ENCODE measurements at regions not wholly inside any gene's neighbourhood (a gene's known extent, or its start where the extent isn't known, plus 50 kb on each side); places are given as distances from the start of the nearest gene placed in this dataset.
"Not testable (repeated sequence)": the region's sequence is repeated elsewhere in the genome, so short reads cannot be mapped to it uniquely, and the experiment has no call there.

DNA sequence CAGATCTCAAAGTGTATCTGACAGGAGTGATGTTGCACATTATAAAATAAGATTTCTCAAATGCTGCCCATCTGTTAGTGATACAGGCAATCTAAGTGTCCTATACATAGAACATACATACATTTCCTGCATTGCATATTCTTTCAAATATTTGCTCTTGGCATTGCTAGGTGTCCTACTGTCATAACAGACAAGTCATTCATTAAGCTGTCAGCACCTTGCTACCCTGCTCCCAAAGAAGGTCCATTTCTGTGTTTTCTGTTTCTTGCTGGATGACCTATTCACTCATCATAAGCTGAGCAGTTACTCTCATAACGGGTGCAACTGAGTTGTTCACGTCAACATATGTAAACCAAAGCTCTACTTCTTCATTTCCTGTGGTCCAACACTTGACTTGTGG is 719.0 kb downstream of the KCNJ2 start:
- no peak for DNase-seq

DNA sequence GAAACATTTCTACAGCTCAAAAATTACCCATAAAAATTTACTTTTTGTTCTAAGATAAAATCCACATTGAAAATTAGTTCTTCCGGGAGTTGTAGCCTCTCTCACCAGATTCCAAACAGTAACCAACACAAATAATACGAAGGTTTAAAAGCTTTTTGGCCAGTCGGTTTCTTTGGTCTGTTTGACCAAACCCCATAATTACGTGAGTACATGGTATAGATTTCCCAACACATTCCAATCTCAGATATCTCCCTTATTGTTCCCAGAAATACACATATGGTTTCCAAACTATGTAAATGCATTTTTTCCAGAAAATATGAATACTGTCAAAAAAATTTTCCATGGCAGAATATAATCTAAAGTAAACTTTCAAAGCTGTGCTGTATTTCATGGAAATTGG is 722.0 kb downstream of the KCNJ2 start:
- no peak for DNase-seq

DNA sequence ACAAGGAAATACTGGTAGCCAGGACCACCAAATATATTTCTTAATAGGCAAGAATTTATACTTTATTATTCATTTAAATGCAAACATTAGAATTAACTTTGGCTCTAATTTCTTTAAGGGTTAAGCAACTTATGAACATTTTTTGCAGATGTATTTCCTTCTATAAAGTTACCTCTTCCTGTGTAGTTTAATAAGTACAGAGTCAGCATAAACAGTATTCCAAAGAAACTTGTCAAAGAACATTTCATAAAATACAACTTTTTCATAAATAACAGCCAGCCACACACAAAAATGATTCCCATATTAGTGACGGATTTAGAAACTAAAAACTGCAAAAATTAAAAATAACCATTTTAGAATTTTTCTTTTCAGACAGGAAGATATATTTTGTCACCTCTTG is 723.2 kb downstream of the KCNJ2 start:
- DNase-seq, result no peak

DNA sequence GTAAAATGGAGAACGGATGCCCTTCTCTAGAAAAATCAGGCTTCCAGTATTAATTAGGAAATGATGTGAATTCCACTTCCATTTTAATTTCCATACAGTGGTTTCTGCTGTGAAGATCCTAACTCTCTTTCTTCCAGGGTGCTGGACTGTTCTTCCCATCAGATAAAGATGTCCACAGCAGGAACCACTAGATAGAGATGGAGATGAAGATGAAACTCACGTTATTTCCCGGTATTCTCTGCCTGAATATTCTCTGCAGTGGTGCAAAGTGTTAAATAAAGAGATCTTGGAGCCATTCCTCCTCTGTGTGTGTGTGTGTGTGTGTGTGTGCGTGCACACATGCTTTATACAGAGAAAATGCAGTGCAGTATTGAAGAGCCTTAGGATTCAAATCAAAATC is 727.5 kb downstream of the KCNJ2 start:
- DNase-seq, result no peak

DNA sequence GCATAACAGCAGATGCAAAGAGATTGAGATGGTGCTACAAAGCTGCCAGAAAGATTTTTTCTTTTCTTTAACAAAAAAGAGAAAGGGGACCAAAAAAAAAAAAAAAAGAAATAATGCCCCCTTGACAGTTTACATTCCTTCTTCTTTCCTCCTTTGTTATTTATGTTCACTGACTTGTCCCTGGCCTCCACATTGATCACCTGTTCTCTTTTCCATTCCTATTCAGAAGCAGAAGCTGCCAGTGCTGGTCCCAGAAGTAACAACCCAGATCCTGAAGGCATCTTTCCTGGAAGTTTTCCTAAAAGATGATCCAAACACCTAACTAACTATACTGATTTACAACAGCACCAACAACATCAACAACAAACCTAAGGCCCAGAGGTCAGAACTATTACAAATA is 728.1 kb downstream of the KCNJ2 start:
- no peak for DNase-seq

DNA sequence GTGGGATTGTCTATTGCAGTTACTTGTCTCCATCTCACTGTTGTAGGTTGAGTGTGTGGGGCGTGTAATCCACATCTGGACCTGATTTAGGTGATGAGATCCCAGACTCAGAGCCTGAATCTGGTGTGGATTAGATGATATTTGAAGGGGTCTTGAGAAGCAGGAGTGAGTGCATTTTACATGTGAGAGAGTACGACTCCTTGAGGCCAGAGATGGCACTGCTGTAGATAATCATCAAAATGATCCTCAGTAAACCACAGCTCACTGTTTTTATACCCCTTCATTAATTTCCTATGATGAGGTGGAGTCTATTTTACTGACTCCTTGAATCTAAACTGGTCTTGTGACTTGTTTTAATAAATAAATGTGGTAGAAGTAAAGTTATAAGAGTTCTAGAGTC is 732.5 kb downstream of the KCNJ2 start:
- no peak for DNase-seq

DNA sequence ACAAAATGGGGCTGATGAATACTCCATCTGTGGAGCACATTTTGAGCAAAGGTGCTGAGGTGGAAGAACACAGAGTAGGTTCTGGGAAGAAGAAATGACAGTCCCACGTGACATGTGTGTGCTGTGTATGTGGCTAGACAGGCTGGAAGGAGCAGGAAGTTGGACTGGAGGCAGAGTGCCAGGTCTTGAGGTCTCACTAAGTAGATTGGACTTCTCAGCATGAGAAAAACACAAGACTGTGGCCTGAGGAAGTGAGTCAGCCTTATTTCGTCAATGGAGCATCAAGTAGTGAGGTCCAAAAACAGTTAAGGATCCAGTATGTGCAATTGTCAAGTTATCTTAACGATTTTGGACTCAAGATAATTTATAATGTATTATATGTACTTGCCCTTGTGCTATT is 736.5 kb downstream of the KCNJ2 start:
- DNase-seq, result no peak

DNA sequence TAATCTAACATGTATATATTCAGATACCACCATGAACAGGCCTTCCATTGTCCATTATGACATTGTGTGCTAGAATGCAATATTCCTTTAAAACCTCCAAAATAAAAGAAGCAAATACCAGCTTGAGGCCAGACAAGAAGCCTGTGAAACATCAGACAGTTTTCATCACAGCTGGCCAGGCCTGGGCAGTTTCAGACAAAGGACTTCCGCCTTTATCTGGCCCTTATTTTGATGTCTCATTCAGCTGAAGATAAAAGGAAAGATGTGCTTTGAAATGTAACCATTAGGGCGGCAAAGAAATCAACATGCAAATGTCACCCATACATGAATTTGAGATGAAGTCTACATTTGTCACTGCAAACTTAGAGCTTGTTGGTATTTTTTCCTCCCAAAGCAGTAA is 737.5 kb downstream of the KCNJ2 start:
- DNase-seq, result no peak

DNA sequence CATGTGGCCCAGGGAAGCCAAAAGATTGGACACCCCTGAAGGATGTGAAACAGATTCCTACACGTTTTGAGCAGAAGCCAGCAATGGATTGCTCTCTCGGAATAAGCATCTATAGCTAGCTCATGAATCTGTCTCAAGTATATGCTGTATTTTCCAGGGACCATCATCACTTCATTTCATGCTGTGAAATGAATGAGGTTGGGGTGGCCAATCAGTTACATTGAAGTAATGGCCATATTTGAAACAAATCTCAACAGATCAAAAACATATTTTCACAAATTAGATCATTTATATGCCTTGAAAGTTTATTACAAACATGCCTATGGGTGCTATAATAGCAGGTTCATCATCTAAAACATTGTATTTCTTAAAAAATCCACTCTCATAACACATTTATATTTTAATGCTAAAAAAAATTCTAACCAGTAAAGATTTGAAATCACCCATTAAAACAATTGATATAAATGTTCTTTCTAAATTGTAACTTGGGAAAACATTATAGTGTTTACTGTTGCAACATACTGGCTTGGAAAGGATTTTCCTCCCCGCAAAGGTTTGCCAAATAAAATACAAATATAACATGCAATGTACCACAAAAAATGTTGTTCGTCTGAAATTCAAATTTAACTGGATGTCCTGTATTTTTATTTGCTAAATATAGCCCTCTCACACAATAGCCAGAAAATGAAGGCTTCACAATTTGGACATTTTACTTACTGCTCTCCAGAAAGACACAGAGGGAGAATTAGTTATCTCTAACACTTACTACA is 743.6 kb downstream of the KCNJ2 start:
- DNase-seq, result no peak

DNA sequence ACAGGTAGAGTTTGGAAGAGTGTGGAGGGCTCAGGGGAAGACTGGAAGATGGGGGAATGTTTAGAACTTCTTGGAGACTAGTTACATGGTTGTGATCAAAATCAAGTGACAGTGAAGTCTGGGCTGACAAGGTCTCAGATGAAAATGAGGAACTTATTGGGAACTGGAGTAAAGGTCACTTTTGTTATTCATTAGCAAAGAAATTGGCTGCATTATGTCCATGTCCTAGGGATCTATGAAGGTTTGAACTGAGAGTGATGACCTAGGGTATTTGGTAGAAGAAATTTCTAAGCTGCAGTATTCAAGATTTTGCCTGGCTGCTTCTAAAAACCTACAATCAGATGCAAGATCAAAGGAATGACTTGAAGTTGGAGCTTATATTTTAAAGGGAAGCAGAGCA is 747.1 kb downstream of the KCNJ2 start:
- DNase-seq, result no peak

DNA sequence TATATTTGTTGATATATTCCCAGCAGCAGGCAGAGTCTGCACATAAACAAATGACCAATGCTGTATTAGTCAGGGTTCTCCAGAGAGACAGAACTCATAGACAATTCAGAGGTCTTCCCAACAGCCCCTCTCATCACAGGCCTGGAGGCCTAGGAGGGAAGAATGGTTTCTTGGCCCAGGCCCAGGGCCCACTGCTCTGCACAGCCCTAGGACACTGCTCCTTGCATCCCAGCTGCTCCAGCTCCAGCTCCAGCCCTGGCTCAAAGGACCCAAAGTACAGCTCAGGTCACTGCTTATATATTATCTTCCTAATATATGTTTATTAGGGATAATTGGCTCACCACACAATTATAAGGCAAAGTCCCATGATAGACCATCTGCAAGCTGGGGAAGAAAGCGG is 749.9 kb downstream of the KCNJ2 start:
- DNase-seq, result no peak

DNA sequence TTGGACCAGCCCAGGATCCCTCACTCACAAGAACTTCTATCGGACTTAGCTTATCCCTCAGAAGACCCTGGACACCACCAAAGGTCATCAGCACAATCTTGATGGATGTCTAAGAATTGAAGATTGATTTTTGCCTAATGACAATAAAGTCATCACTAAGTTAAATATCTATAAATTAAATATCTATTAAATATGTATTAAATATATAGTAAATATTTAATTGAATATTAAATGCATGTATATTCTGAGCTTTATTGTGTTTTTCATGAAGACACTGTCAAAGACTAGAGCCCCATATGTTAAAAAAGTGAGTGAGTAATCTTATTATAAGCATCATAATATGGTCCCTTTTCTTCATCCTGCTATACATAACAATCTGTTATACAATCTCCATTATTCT is 751.1 kb downstream of the KCNJ2 start:
- DNase-seq, result no peak

DNA sequence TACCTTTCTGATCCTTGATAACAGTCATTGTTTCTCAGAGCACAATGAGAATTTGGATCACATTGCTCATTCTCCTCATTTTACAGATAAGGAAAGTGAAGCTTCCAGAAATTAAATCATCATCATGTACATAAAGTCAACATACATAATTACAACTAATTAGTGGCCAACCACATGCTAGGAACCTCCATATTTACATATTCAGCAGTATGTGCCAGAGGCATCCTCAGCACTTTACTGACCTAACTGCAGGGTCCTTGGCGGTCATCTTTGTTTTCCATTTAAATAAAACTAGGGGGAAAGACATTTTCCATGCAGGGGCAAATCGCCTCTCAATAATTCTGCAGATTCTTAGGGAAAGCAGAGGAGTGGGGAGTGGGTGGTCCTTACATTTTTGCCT is 752.9 kb downstream of the KCNJ2 start:
- DNase-seq, result no peak

DNA sequence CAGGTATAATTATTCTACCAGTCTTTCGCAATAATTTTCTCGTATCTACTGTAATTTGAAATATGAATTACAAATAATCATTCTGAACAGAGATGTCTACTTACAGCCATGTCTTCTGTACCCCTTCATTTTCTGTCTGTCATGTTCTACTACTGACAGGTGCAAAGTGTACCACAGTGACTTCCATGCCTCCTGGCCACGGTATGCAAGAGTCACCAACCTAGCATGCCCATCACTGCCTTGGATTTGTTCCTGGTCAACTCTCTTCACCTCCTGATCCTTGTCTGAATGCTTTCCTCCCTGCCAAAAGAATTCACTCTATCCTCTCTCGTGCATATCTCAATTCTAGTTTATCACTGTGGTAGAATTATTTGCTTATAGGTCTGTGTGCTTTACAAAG is 755.4 kb downstream of the KCNJ2 start:
- DNase-seq, result no peak

DNA sequence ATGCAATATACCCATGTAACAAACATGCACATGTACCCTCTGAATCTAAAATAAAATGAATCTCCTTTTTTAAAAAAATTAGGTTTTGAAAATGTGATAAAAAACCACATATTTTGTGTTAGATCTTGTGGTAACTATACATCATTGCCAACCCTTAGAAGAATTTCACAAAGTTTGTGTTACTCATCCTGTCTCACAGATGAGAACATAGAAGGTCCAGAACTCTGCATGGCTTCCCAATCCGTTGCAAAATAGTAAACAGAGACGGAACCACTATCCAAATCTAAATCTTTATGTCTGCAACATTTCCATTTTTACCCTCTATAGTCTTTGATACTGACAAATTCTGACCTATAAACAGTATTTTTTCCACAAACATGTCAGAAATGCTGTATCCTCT is 759.9 kb downstream of the KCNJ2 start:
- DNase-seq, result no peak

DNA sequence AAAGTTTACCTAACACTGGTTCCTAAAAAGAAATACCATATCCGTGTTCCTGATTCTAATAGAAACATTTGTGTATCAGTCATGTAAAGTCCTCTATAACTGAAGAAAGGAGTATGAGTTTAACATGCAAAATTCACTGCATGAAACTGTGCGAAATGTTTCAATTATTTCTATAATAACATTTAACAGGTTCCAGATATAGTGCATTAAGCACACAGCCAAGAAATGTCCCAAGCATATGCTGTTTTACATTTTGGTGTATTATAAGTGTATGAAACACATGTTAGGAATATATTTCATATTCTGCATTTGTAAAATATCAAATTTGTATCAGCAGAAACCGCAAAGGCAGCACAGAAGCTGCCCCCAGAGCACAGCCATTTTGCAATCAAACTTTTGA is 764.9 kb downstream of the KCNJ2 start:
- DNase-seq, result no peak

DNA sequence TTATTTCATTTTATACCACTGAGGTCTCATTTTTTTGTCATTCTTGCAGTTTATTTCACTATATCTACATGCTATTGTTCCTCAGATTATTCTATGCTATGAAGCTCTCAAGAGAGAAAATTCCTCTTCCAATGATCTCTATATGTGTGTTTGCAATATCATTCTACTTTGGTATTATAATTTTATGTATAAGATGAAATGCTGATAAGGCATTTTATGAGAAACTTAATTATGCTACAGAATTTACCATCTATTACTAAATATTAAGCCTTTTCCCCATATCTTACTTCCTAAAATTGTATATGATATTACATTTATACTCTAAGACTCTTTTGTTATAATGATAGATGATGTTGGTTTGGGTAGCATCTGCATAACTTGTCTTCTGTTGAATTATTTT is 765.5 kb downstream of the KCNJ2 start:
- no peak for DNase-seq

DNA sequence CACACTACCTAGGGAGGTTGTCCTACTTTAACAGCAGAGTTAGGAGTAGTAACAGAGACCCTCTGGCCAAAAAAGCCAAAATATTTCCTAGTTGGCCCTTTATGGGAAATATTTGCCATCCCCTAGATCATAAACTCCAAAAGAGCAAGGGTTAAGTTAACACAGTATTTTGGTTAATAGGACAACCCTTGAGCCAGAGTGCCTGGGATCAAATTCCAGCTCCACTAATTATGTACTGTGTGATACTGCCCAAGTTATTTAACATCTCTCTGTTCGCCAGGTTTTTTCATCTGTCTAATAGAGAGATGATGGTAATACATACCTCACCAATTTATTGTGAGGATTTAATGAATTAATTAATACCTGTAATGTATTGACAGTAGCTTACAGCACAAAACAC is 767.4 kb downstream of the KCNJ2 start:
- no peak for DNase-seq

DNA sequence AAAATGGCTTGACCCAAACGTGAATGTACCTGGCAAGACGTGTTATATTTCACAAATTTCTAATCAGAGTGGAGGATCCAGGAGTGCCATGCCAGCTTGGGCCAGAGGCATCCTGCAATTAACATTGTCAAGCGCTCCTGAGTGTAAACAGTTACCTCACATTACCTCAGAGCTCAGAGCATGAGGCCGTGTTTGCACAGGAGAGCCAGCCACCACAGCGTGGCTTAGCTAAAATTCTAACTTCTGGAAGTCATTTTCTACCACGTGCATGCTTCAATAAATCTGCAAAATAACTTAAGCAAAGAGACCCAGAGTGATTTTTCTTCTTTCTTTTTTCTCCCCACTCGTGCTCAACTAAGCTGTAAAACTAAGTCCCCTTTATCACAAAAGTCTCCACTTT is 769.0 kb downstream of the KCNJ2 start:
- peak; percentile 15 for DNase-seq

DNA sequence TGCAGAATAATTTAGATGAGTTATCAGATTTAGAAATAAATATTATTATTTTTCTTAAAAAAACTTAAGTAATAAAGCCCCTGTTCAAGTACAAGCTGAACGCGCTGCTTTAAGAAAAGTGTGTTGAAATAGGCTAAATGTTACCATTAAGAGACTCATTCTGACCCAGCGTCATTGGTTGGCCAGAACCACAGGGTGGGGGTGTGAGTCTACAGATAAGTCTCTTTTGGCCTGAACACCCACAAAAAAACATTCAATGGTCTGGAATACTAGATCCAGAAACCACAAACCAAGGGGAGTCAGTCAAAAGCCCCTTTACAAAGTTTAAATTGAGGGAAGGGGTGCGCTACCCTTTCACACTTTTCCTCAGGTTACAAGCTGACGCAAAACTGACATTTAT is 776.1 kb downstream of the KCNJ2 start:
- no peak for DNase-seq

DNA sequence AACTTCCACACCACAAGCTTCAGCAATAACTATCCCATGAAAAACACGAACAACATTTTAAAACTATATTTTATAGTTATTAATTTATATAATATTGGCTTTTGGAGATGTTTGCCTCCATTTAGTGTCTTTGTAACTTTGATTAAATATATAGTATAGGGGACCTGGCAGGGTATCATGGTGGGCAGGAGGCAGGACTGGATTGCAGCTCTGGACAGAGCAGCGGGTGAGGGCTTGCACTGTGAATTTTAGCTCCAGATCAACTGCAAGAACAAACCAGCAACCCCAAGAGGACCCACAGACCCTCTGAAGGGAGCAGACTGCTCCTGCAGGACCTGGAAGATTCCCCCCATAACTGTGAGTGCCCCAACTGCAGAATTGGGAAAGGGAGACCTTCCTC is 777.9 kb downstream of the KCNJ2 start:
- DNase-seq, result no peak

DNA sequence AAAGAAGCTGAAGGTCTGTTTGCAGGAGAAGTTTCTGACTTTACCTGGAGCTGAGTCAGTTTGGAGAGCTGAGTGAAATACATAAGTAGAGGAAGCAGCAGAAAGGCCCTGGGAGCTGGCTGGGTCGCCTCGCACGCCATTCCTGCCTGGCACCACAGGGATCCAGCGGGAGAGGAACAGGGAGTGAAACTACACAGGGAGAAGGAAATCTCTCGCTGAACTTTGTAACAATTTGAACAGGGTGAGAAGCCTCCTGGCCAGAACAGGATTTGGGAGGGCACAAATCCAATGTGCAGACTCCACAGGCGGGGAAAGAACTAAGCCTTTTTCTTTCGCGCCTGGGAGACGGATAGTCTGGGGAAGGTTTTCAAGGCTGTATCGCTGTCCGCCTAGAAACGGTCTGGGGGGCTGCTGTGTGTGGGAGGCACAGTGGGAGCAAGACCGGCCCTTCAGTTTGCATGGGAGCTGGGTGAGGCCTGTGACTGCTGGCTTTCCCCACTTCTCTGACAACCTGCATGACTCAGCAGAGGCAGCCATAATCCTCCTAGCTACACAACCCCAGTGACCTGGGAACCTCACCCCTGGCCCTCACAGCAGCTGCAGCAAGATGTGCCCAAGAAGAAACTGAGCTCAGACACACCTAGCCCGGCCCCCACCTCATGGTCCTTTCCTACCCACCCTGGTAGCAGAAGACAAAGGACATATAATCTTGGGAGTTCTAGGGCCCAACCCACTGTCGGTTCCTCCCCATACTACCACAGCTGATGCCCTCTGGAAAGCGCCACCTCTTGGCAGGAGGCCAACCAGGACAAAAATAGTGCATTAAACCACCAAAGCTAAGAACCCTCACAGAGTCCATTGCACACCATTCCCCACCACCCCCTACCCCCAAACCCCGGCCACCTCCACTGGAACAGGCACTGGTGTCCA is 778.6 kb downstream of the KCNJ2 start:
- DNase-seq, result no peak

DNA sequence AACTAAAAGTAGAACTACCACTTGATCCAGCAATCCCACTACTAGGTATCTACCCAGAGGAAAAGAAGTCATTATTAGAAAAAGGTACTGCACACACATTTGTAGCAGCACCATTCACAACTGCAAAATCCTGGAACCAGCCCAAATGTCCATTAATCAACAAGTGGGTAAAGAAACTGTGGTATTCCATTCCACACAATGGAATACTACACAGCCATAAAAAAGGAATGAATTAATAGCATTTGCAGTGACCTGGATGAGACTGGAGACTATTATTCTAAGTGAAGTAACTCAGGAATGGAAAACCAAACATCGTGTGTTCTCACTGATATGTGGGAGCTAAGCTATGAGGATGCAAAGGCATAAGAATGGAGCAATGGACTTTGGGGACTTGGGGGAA is 783.8 kb downstream of the KCNJ2 start:
- DNase-seq, result not testable (repeated sequence)

DNA sequence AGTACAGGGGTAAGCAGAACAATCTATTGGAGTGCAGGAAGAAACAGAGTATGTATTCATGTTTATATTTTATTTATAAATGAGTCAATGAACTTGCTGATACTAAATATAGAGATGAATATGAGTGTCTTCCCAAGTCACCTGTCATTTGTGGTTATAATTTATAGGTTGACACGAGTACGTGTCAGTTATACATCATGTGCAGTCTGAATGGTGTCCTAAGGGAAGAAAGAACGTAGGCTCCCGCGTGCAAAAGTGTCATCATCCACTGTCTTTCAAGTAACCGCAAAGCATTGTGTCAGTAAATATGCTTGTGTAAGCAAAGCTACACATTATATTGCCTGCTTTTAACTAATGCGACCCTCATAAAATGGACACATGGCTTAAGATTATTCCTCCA is 786.1 kb downstream of the KCNJ2 start:
- no peak for DNase-seq

DNA sequence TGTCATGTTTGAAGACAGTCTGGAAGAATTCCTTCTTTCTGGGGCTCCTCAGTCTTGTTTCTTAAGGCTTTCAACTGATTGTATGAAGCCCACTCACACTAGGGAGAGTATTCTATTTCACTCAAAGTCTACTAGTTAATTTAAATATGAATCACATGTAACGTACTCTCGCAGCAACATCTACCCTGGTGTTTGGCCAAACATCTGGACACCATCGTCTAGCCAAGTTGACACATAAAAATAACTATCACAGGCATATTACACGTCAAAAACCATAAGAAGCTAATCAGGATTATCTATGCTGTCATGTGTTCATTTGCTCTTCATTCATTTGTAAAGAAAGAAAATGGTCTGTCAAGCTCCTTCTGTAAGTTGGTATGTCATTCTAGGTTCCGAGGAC is 787.4 kb downstream of the KCNJ2 start:
- no peak for DNase-seq
